ENCODE measurements at regions not wholly inside any gene's neighbourhood (a gene's known extent, or its start where the extent isn't known, plus 50 kb on each side); places are given as distances from the start of the nearest gene placed in this dataset.

GRCh38 chr4:175441256-175441655 is 370.8 kb downstream of the GPM6A start:
- DNase-seq (ENCODE audit: low read depth), result no peak

- DNase-seq (ENCODE audit: low read depth), result no peak
Measured at GRCh38 chr4:175443547-175443946, 368.5 kb downstream of the GPM6A start.

GRCh38 chr4:175444512-175444911 is 367.6 kb downstream of the GPM6A start:
- DNase-seq (ENCODE audit: low read depth), result no peak

GRCh38 chr4:175447016-175447415 is 365.0 kb downstream of the GPM6A start:
- no peak for DNase-seq (ENCODE audit: low read depth)

- DNase-seq (ENCODE audit: low read depth), result no peak
Measured at GRCh38 chr4:175450446-175450845, 361.6 kb downstream of the GPM6A start.

GRCh38 chr4:175451238-175451965 is 360.7 kb downstream of the GPM6A start:
- no peak for DNase-seq (ENCODE audit: low read depth)

GRCh38 chr4:175453456-175453855 is 358.6 kb downstream of the GPM6A start:
- DNase-seq (ENCODE audit: low read depth), result no peak

GRCh38 chr4:175456131-175456530 is 355.9 kb downstream of the GPM6A start:
- DNase-seq (ENCODE audit: low read depth), result no peak

- DNase-seq (ENCODE audit: low read depth), result no peak
Measured at GRCh38 chr4:175457956-175458355, 354.1 kb downstream of the GPM6A start.

- DNase-seq (ENCODE audit: low read depth), result no peak
Measured at GRCh38 chr4:175459571-175459970, 352.5 kb downstream of the GPM6A start.

GRCh38 chr4:175460414-175460813 is 351.6 kb downstream of the GPM6A start:
- no peak for DNase-seq (ENCODE audit: low read depth)

GRCh38 chr4:175469514-175469913 is 342.6 kb downstream of the GPM6A start:
- peak; percentile 22 for DNase-seq (ENCODE audit: low read depth)

- DNase-seq (ENCODE audit: low read depth), result peak; percentile 20
Measured at GRCh38 chr4:175470131-175470530, 341.9 kb downstream of the GPM6A start.

- DNase-seq (ENCODE audit: low read depth), result no peak
Measured at GRCh38 chr4:175480404-175480803, 331.7 kb downstream of the GPM6A start.

GRCh38 chr4:175499735-175500352 is 312.2 kb downstream of the GPM6A start:
- DNase-seq (ENCODE audit: low read depth), result no peak

GRCh38 chr4:175504318-175504717 is 307.7 kb downstream of the GPM6A start:
- no peak for DNase-seq (ENCODE audit: low read depth)

GRCh38 chr4:175509320-175509719 is 302.7 kb downstream of the GPM6A start:
- DNase-seq (ENCODE audit: low read depth), result no peak

- no peak for DNase-seq (ENCODE audit: low read depth)
Measured at GRCh38 chr4:175511861-175512260, 300.2 kb downstream of the GPM6A start.

- DNase-seq (ENCODE audit: low read depth), result no peak
Measured at GRCh38 chr4:175514174-175514573, 297.9 kb downstream of the GPM6A start.

GRCh38 chr4:175530655-175531054 is 281.4 kb downstream of the GPM6A start:
- no peak for DNase-seq (ENCODE audit: low read depth)

GRCh38 chr4:175531405-175532091 is 280.5 kb downstream of the GPM6A start:
- DNase-seq (ENCODE audit: low read depth), result peak; percentile 39

GRCh38 chr4:175536852-175537453 is 275.1 kb downstream of the GPM6A start:
- DNase-seq (ENCODE audit: low read depth), result peak; percentile 43

GRCh38 chr4:175539498-175539897 is 272.6 kb downstream of the GPM6A start:
- no peak for DNase-seq (ENCODE audit: low read depth)
